ENCODE measurements at regions not wholly inside any gene's neighbourhood (a gene's known extent, or its start where the extent isn't known, plus 50 kb on each side); places are given as distances from the start of the nearest gene placed in this dataset.

GRCh38 chr5:15132816-15133405 lies 261.3 kb upstream of the ANKH start:
- DNase-seq (ENCODE audit: low read depth), result no peak
- no peak for TF ChIP-seq CTCF (IDR thresholded peaks at IDR 0.05; ENCODE audit: control insufficient read depth, extremely low read depth, insufficient read depth)
- H3K4me3 ChIP-seq (ENCODE audit: low read depth, low read length), result no peak overlapping the region

GRCh38 chr5:15131909-15132308 lies 260.3 kb upstream of the ANKH start:
- no peak for DNase-seq (ENCODE audit: low read depth)
- H3K4me3 ChIP-seq (ENCODE audit: low read depth, low read length), result no peak overlapping the region
- TF ChIP-seq CTCF (IDR thresholded peaks at IDR 0.05; ENCODE audit: control insufficient read depth, extremely low read depth, insufficient read depth), result no peak

DNA sequence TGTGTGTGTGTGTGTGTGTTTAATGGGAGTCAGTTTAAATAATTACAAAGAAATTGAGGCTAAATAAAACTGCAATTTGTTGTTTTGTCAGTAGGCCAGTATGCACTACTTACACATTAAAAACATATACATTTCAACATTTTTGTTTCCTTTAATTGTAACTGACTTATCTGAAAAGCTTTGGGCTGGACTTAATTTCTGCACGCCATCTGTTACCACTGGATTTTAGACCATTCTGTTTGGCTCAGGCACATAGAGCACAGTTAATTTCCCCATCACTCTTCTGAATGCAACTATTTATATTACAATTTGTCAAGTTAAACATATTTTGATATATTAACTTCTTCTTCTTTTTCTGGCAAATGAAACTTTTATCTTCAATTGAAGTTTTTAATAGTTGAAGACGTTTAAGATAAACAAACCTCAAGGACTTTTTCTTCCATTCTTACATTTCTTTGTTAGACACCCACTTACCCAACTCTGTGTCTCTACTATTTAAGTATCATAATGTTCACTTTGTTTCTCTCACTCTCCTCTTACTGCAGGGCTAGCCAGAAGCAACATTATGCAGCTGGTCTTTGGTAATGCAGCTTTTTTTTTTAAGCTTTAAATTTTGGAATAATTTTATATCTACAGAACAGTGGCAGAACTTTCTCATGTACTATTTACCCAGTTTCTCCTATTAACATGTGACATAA lies 253.4 kb upstream of the ANKH start:
- no peak overlapping the region for H3K4me3 ChIP-seq (ENCODE audit: low read depth, low read length)
- DNase-seq (ENCODE audit: low read depth), result no peak
- TF ChIP-seq CTCF (IDR thresholded peaks at IDR 0.05; ENCODE audit: control insufficient read depth, extremely low read depth, insufficient read depth), result no peak

- no peak for DNase-seq (ENCODE audit: low read depth)
- TF ChIP-seq CTCF (IDR thresholded peaks at IDR 0.05; ENCODE audit: control insufficient read depth, extremely low read depth, insufficient read depth), result no peak
- no peak overlapping the region for H3K4me3 ChIP-seq (ENCODE audit: low read depth, low read length)
These were observed 252.9 kb upstream of the ANKH start for GRCh38 chr5:15124461-15124860.

- no peak for DNase-seq (ENCODE audit: low read depth)
- no peak overlapping the region for H3K4me3 ChIP-seq (ENCODE audit: low read depth, low read length)
- no peak for TF ChIP-seq CTCF (IDR thresholded peaks at IDR 0.05; ENCODE audit: control insufficient read depth, extremely low read depth, insufficient read depth)
These were observed 246.1 kb upstream of the ANKH start for GRCh38 chr5:15117688-15118087.

- H3K4me3 ChIP-seq (ENCODE audit: low read depth, low read length), result no peak overlapping the region
- DNase-seq (ENCODE audit: low read depth), result no peak
- no peak for TF ChIP-seq CTCF (IDR thresholded peaks at IDR 0.05; ENCODE audit: control insufficient read depth, extremely low read depth, insufficient read depth)
These were observed 245.4 kb upstream of the ANKH start for GRCh38 chr5:15116996-15117395.
